ENCODE measurements at regions not wholly inside any gene's neighbourhood (a gene's known extent, or its start where the extent isn't known, plus 50 kb on each side); places are given as distances from the start of the nearest gene placed in this dataset.

GRCh38 chr11:134466610-134467567 is 54.8 kb upstream of the B3GAT1 start:
- Histone ChIP-seq H3K9me3 (ENCODE audit: insufficient read depth, low read depth, low read length) (peaks cover 19% of the 10 kb centered on the region), H3K36me3 (ENCODE audit: insufficient read depth, low read length) (no peaks in the 10 kb centered on the region), H2AFZ (ENCODE audit: low read length) (no peak overlapping the region), H3K4me2 (ENCODE audit: low read depth, low read length, poor library complexity, severe bottlenecking) (no peak overlapping the region), H3F3A (ENCODE audit: low read depth) (no peaks in the 10 kb centered on the region), H4K20me1 (ENCODE audit: insufficient read depth, low read length, poor library complexity, severe bottlenecking) (no peaks in the 10 kb centered on the region), H3K9ac (ENCODE audit: low read depth, low read length, poor library complexity, severe bottlenecking) (no peak overlapping the region), H3K79me2 (ENCODE audit: insufficient read depth, low read length) (no peaks in the 10 kb centered on the region), H3K4me3 (ENCODE audit: low read length, poor library complexity, severe bottlenecking) (no peak overlapping the region), H3K27me3 (ENCODE audit: insufficient read depth, low read length, poor library complexity, severe bottlenecking) (no peaks in the 10 kb centered on the region), H3K4me1 (ENCODE audit: insufficient read depth, low read length, poor library complexity, severe bottlenecking) (no peaks in the 10 kb centered on the region), H3K9me2 (replicated peaks; ENCODE audit: low read depth, low read length) (no peaks in the 10 kb centered on the region)
- no peak for TF ChIP-seq EZH2phosphoT487 (IDR thresholded peaks at IDR 0.05; ENCODE audit: borderline replicate concordance)
- no peak for TF ChIP-seq CTCF (conservative IDR thresholded peaks at IDR 0.05; ENCODE audit: low read length)

GRCh38 chr11:134466156-134466555 is 54.1 kb upstream of the B3GAT1 start:
- Histone ChIP-seq H3F3A (ENCODE audit: low read depth) (no peaks in the 10 kb centered on the region), H3K9me3 (ENCODE audit: insufficient read depth, low read depth, low read length) (peaks cover 24% of the 10 kb centered on the region), H3K36me3 (ENCODE audit: insufficient read depth, low read length) (no peaks in the 10 kb centered on the region), H3K9me2 (replicated peaks; ENCODE audit: low read depth, low read length) (no peaks in the 10 kb centered on the region), H3K9ac (ENCODE audit: low read depth, low read length, poor library complexity, severe bottlenecking) (no peak overlapping the region), H3K27me3 (ENCODE audit: insufficient read depth, low read length, poor library complexity, severe bottlenecking) (no peaks in the 10 kb centered on the region), H3K4me1 (ENCODE audit: insufficient read depth, low read length, poor library complexity, severe bottlenecking) (no peaks in the 10 kb centered on the region), H3K4me3 (ENCODE audit: low read length, poor library complexity, severe bottlenecking) (no peak overlapping the region), H2AFZ (ENCODE audit: low read length) (no peak overlapping the region), H4K20me1 (ENCODE audit: insufficient read depth, low read length, poor library complexity, severe bottlenecking) (no peaks in the 10 kb centered on the region), H3K4me2 (ENCODE audit: low read depth, low read length, poor library complexity, severe bottlenecking) (no peak overlapping the region), H3K79me2 (ENCODE audit: insufficient read depth, low read length) (no peaks in the 10 kb centered on the region)
- TF ChIP-seq EZH2phosphoT487 (IDR thresholded peaks at IDR 0.05; ENCODE audit: borderline replicate concordance) (no peak), CTCF (conservative IDR thresholded peaks at IDR 0.05; ENCODE audit: low read length) (no peak)

- Histone ChIP-seq H3K9me2 (replicated peaks; ENCODE audit: low read depth, low read length) (no peaks in the 10 kb centered on the region), H3K4me1 (ENCODE audit: insufficient read depth, low read length, poor library complexity, severe bottlenecking) (no peaks in the 10 kb centered on the region), H2AFZ (ENCODE audit: low read length) (no peak overlapping the region), H3K27me3 (ENCODE audit: insufficient read depth, low read length, poor library complexity, severe bottlenecking) (no peaks in the 10 kb centered on the region), H4K20me1 (ENCODE audit: insufficient read depth, low read length, poor library complexity, severe bottlenecking) (no peaks in the 10 kb centered on the region), H3K4me3 (ENCODE audit: low read length, poor library complexity, severe bottlenecking) (no peak overlapping the region), H3F3A (ENCODE audit: low read depth) (no peaks in the 10 kb centered on the region), H3K9ac (ENCODE audit: low read depth, low read length, poor library complexity, severe bottlenecking) (no peak overlapping the region), H3K9me3 (ENCODE audit: insufficient read depth, low read depth, low read length) (peaks cover 22% of the 10 kb centered on the region), H3K79me2 (ENCODE audit: insufficient read depth, low read length) (no peaks in the 10 kb centered on the region), H3K4me2 (ENCODE audit: low read depth, low read length, poor library complexity, severe bottlenecking) (no peak overlapping the region), H3K36me3 (ENCODE audit: insufficient read depth, low read length) (no peaks in the 10 kb centered on the region)
- TF ChIP-seq CTCF (conservative IDR thresholded peaks at IDR 0.05; ENCODE audit: low read length), result no peak
- no peak for TF ChIP-seq EZH2phosphoT487 (IDR thresholded peaks at IDR 0.05; ENCODE audit: borderline replicate concordance)
These were observed 53.1 kb upstream of the B3GAT1 start for GRCh38 chr11:134464981-134465730.

All from Loucy (cell line).